ENCODE measurements at regions not wholly inside any gene's neighbourhood (a gene's known extent, or its start where the extent isn't known, plus 50 kb on each side); places are given as distances from the start of the nearest gene placed in this dataset.
A peak's percentile ranks its signal among the peaks of the same experiment; 100 is the strongest.

- DNase-seq (ENCODE audit: low read depth), result no peak
These were observed 89.5 kb upstream of the IL12A start for GRCh38 chr3:159899166-159899565.

- no peak for DNase-seq (ENCODE audit: low read depth)
These were observed 85.9 kb upstream of the IL12A start for GRCh38 chr3:159902546-159903314.

- no peak for DNase-seq (ENCODE audit: low read depth)
These were observed 84.2 kb upstream of the IL12A start for GRCh38 chr3:159904455-159904854.

GRCh38 chr3:159904911-159905310, 83.7 kb upstream of the IL12A start:
- no peak for DNase-seq (ENCODE audit: low read depth)

- no peak for DNase-seq (ENCODE audit: low read depth)
These were observed 80.8 kb upstream of the IL12A start for GRCh38 chr3:159907828-159908227.

- no peak for DNase-seq (ENCODE audit: low read depth)
These were observed 77.5 kb upstream of the IL12A start for GRCh38 chr3:159910991-159911663.

- no peak for DNase-seq (ENCODE audit: low read depth)
These were observed 77.0 kb upstream of the IL12A start for GRCh38 chr3:159911664-159912037.

- no peak for DNase-seq (ENCODE audit: low read depth)
These were observed 74.8 kb upstream of the IL12A start for GRCh38 chr3:159913712-159914414.

- DNase-seq (ENCODE audit: low read depth), result no peak
These were observed 74.2 kb upstream of the IL12A start for GRCh38 chr3:159914426-159914825.

- DNase-seq (ENCODE audit: low read depth), result no peak
These were observed 72.6 kb upstream of the IL12A start for GRCh38 chr3:159916052-159916451.

- DNase-seq (ENCODE audit: low read depth), result no peak
These were observed 71.5 kb upstream of the IL12A start for GRCh38 chr3:159917141-159917540.

- DNase-seq (ENCODE audit: low read depth), result no peak
These were observed 68.8 kb upstream of the IL12A start for GRCh38 chr3:159919873-159920272.

GRCh38 chr3:159922193-159922840, 66.3 kb upstream of the IL12A start:
- no peak for DNase-seq (ENCODE audit: low read depth)

- no peak for DNase-seq (ENCODE audit: low read depth)
These were observed 65.7 kb upstream of the IL12A start for GRCh38 chr3:159922861-159923312.

- no peak for DNase-seq (ENCODE audit: low read depth)
These were observed 65.3 kb upstream of the IL12A start for GRCh38 chr3:159923336-159923735.

- no peak for DNase-seq (ENCODE audit: low read depth)
These were observed 64.7 kb upstream of the IL12A start for GRCh38 chr3:159923956-159924355.

GRCh38 chr3:159924411-159924810, 64.2 kb upstream of the IL12A start:
- no peak for DNase-seq (ENCODE audit: low read depth)

- DNase-seq (ENCODE audit: low read depth), result no peak
These were observed 63.4 kb upstream of the IL12A start for GRCh38 chr3:159925248-159925647.

- no peak for DNase-seq (ENCODE audit: low read depth)
These were observed 62.1 kb upstream of the IL12A start for GRCh38 chr3:159926573-159926972.

- DNase-seq (ENCODE audit: low read depth), result no peak
These were observed 60.6 kb upstream of the IL12A start for GRCh38 chr3:159928071-159928491.

- DNase-seq (ENCODE audit: low read depth), result peak; percentile 95
These were observed 60.0 kb upstream of the IL12A start for GRCh38 chr3:159928666-159929065.

Data from non-pigmented ciliary epithelial cell (primary cell).